ENCODE measurements at regions not wholly inside any gene's neighbourhood (a gene's known extent, or its start where the extent isn't known, plus 50 kb on each side); places are given as distances from the start of the nearest gene placed in this dataset.

GRCh38 chrX:43589735-43590134, 66.4 kb upstream of the MAOA start:
- no peak for DNase-seq

- DNase-seq: no peak
Observed at GRCh38 chrX:43590150-43590549, 65.9 kb upstream of the MAOA start.

DNA sequence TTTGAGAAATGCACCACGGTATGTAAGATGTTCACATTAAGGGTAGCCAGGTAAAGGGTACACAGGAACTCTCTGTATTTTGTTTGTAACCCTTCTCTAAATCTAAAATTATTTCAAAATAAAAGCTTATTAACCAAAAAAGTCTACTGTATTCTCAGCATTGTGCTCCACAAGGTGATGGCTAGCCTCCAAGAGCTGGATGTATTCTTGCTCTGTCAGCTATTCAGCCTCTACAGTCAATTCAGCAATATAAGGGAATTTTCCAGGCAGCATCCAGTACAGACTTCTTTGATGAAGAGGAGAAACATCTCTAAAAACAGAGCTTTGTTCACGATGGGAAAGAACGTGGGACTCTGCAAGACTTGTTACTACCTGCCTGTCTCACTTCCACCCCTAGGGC, 63.5 kb upstream of the MAOA start:
- DNase-seq: no peak

- DNase-seq: peak; percentile 5 to 34
Observed at GRCh38 chrX:43595931-43596330, 60.2 kb upstream of the MAOA start.

DNA sequence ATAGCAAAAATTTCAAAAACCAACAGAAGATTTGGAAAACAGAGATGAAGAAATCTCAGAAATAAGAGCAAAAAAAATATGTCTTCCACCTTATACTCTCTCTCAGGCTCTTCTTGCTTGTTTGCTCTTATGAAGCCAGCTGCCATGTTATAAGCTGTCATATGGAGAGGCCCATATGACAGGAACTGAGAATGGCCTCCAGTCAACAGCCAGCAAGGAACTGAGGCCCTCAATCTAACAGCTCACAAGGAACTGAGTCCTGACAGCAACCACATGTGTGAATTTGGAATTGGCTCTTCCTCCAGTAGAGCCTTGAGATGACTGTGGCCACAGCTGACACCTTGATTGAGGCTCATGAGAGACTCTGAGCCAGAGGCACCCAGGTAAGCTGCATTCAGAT, 51.3 kb upstream of the MAOA start:
- no peak for DNase-seq

DNA sequence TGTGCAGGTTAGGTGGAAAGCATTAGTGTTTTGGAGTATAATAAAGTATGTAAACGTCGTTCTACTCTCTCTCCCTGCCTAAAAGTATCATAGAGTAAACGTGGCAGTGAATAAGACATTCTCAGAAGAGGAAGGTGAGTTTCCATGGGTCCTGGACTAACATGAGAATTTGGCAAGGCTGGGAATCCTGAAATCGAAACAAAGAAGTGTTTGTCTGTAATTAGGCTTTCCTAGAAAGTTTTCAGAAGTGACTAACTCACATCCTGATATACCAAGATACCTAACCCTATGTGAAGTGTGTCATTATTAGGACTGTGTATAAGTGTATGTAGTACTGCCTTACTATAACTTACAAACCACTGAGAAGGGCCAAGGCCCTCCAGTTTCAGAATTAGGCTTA, 50.7 kb upstream of the MAOA start:
- DNase-seq: no peak

Data from inflammatory macrophage treated with lipopolysaccharide for 1 hour (primary cell).